Activated CD4-positive, CD25-positive, alpha-beta regulatory T cell treated with anti-CD3 and anti-CD28 coated beads, Interleukin-2, amount 50 U/mL, for 16 hours (primary cell): ENCODE measurements at regions not wholly inside any gene's neighbourhood (a gene's known extent, or its start where the extent isn't known, plus 50 kb on each side); places are given as distances from the start of the nearest gene placed in this dataset.

ENCODE experiments used
- DNase-seq: peaks from one replicate; pipeline ENCODE4 v3.0.0-alpha.2; 2020; ENCODE audit warnings: low read depth, low spot score

DNA sequence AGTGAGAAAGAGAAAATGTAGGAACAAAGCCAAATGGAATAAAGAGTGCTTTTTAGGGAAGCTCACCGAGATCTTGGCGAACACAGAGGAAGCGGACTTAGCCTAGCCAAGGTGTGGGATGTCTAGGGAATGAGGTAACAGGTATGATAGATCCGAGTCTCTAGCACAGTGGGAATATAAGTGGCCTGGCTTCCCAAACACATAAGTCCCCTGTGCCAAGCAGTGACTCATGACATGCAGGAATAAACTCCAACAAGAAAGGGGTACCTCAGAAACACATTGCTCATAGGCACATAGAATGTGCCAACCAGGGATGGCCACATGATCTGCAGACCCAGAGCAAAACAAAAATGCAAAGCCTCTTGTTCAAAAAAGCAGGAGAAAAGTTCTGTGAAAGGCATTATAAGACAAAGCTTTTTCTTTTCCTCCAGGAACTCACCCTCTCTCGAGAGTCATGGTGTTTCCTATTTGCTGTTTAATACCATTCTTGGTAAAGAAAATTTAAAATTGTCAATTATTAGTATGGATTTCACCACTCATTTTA lies 542.5 kb downstream of the GATA3 start:
- DNase-seq: no peak

DNA sequence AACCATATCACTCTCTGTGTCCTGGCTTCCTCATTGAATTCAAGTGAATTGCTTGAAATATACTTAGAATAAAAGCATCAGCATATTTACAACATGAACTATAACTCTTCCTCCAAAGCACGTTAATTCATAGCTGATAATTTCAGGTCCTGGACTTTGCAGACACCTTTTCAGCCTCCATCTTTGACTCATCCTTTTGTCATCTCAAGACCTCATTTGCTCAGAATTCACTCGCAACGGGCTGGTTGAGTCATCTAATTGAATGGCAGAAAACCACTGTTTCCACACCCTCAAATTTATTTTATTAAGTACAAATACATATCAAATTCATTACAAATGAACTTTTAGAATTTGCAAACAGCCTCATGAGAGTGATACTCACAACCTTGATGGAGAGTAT lies 545.7 kb downstream of the GATA3 start:
- DNase-seq: no peak

DNA sequence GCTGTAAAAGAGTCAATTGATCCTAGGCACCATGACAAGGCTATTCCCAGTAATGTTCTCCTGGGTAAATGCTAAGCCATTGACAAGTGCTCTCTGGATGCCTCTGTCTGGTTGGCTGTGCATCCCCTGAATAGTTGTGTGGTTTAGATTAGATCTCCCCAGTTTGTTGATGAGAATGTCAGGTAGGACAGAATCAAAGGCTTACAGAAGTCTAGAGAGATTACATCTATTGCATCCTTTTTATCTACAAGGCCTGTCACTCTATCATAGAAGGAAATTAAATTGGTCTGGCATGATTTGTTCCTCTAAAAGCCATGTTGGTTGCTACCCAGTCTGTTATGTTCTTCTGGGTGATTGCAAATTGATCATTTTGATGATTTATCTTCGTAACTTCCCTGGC lies 548.3 kb downstream of the GATA3 start:
- DNase-seq: no peak

DNA sequence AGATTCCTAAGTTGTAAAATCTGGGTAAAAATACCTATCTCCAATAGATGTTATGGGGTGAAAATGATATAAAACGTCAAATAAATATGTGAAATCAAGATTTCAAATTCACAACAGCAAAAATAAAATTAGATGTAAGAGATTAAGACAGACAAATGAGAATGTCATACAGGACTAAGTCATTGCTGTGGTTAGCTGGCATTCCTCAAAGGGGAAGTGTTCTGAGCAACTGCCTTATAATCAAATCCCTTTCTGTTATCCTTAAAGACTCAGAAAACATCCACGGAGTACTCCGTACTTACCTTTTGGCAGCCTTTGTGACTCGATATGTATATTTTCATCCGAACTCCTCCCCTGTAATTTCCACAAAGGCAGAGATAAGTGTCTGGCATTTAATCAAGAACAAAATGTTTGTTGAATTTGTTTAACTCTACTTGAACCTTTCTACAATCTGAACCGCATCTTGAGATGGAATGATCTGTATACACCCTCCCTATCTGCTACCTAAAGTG lies 559.6 kb downstream of the GATA3 start:
- DNase-seq: no peak

DNA sequence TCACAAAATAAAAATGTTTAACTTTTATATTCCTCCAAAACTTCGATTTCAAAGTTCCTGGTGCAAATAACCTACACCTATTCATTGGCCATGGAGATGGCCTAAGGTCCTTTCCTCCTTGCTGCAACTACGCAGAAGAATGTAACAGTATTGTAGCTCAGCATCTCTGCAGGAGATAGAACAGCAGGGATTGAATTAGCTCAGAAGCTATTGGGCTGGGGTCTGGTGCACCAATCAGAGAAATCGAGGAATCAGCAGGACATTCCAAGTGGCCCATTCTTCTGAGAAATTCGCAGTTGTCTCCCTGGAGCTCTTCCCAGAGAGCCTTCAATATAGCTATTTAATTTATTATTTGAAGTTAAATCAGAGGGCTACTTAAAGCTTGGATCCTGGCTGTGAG lies 560.6 kb downstream of the GATA3 start:
- DNase-seq: no peak

DNA sequence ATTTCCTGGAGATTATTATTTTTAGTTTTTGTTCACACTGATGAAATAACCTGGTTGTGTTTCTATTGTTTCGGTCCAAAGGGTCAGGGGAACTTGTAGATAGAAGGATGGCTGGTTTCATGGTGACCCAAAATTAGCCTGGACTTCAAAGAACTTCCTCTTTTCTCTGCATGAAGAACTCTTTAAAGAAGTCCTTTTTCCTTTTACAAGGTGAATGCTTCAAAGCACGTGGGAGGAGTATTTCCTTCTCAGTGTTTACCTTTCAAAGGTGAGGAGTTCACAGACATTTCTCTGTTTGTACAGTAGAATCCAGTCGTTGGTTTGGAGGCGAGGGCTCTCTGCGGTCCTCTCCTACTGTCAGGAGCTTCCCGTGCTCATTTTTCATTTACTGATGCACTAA lies 561.7 kb downstream of the GATA3 start:
- no peak for DNase-seq

DNA sequence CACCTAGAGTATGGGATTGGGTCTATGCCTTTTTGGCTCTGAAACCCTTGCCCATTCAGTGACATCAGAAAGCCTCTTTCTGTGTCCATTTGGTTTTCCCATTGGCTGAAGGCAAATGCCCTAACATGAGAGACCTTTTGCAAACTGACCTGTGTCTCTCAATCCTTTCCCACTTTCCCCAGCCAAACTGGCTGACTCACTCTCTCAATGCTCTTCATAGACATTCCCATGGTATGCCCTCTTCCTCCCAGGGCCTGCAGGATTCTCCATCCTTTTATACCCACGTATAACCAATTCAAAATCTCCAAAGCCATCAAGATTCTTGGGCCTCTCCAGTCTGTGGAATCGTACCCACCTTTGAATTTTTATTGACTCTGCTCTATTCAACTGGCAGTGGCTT lies 563.3 kb downstream of the GATA3 start:
- no peak for DNase-seq

DNA sequence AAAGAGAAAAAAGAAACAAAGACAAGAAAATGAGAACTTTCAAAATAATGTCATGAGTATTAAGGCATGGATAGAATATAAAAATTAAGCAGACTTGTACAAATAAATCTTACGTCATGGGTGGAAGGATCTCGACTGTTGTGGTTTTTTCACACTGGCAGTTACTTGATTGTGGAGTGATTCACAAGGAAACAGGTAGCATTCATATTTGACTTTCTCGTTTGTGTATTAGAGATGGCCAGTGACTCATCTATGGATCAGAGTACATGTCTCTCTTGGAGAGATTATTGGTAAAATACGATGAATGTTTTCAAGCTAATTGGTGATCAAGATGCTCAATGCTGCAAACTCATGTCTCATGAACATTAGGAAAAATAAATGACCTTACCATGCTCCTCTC lies 564.3 kb downstream of the GATA3 start:
- no peak for DNase-seq

DNA sequence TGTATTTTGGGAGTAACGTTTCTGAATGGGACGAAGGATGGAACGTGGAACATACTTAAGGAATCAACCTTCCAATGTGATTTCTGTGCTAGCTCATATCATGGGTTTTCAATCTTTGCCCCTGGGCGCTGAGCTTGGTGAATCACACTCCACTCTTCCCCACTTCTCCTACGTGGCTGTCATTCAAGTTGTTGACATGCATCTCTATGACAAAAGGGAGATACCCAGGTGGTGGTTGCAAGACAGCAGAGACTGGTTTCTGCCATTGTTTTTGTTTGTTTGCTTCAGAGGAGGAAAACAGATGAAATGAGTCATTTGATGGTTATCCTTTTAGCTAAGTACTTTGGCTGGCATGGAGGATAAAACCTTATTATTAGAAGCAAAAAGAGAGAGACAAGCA lies 573.9 kb downstream of the GATA3 start:
- no peak for DNase-seq

DNA sequence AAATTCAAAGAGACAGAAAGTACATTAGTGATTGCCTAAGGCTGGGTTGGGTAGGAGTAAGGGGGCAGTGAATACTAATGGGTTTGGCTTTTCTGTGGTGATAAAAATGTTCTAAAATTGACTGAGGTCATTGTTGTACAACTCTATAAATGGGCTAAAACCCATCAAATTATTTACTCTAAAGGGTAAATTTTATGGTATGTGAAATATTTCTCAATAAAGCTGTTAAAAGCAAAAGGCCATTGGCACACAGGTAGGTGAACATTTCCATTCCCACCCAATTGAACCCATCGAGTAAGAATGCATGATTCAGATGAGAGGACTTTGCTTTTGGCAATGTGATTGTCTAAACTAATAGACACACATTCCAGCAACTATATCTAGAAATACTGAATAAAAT lies 579.4 kb downstream of the GATA3 start:
- DNase-seq: no peak

DNA sequence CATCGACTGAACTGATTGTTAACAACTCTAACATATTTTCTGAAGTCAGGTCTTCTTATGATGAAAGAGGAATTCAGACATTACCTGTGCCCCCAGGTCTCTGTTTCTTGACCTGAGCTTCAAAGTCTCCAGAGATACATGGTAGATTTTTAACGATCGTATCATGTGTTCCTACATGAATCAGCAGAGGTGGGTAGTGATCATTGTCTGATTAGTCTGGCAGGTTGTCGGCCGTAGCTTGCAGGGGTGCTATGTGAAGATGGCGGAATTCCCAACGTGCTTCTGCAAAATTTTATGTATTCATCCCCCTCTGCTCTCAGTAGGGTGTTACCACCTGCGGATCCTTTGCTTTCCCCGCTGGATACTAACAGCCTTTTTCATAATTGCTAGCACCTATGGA lies 581.9 kb downstream of the GATA3 start:
- DNase-seq: no peak

DNA sequence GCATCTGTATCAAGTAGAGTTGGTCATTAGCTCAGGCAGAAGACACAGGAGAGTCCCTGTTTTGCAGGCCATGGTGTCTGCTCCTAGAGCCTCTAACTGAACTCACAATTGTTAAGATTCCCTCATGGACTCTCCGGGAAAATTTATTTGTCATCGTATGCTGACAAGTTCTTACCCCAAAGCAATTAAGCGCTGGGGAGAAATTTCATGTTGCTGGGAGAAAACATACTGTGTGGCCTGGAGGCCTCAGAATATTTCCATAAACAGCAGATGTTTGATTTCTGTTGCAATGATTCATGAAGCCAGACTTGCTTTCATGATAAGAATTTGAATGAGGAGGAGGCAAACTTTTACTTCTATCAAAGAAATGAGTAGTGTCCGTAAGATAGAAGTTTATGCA lies 583.2 kb downstream of the GATA3 start:
- DNase-seq: no peak

DNA sequence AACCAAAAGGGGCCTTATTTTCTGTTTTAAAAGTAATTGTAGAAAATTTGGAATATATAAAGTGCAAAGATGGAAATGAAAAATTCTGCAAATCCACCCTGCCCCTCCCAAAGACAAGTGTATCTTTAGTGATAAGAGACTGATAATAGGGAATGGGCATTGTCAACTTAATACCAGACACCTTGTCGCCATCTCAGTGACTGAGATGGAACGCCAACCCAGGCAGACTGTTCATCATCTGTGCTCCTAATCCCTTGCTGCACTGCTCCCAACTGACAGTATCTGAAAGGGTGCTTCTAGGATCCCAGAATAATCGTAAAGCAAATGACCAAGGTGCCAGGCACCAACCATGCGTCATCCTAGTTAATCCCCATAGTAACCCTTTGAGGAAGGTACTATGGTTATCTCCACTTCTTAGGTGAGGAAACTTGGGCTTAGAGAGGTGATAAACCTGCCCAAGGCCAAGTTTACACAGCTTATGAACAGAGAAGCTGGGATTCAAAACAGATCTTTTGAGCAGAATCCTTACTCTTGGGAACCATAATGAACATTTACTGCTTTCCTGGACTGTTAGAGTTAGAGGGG lies 583.7 kb downstream of the GATA3 start:
- no peak for DNase-seq

DNA sequence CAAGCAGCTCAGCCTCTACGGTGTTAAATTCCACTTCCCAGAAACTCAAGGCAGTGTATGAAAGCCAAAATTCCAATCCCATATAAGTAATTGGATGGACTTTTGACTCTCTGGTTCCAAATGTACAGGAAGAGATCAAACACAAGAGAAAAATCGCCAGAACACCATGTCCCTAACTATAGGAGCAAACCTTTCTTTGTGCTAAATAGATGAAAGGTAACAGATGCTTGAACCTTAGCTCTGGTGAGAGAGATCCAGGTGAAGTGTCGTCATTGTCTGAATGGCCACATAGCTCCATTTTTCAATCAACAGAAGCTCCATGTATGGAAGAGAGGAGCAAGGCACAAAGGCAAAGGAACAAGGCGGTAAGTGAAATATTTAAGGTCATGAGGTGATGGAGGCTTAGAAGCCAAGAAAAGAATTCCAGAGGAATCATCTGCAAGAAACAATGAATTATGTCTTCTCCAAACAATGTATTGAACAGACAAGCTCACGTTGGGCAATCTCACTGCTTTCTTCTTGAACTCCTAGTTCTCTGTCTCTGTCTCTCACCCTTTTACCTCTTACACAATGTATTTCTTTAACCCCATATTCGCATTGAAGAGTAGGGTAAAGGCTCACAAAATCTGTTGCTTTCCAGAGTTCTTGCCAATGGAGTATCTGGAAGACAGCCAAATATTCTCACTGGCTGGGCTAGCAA lies 585.1 kb downstream of the GATA3 start:
- no peak for DNase-seq

DNA sequence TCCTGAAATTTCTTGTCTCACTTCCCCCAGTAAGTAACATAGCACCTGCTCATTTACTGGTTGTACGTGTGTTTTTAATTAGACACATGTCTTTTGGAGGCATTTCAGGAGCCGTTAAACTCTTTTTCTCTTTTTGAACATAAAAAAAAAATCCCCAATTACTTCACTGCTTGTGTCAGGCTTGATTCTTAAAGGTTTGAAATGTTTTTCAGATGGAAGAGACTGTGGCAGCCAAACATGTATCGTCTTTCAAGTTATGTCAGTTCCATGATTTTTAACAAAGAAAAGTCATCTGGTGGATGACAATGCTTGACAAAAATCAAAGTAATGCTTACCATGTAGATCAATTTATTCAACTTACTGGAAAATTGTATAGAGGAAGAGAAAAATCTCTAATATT lies 585.8 kb downstream of the GATA3 start:
- no peak for DNase-seq

DNA sequence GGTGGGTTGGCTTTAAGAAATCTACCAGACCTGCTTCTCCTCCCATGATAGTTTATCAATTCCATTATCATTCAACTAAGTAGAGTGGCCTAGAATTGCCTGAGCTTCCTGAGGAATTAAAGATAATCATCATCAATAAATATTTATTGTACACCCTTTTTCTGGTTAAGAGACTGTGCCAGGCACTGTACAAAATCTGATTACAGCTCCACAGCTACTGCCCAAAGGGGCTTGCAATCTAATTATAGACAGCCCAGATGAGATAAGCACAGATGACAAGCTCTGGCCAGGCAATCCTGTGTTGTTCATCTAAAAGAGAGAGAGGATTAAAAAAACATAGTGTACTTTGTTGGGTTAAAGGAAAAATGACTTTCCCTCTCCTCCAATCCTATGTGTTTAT lies 586.4 kb downstream of the GATA3 start:
- no peak for DNase-seq

DNA sequence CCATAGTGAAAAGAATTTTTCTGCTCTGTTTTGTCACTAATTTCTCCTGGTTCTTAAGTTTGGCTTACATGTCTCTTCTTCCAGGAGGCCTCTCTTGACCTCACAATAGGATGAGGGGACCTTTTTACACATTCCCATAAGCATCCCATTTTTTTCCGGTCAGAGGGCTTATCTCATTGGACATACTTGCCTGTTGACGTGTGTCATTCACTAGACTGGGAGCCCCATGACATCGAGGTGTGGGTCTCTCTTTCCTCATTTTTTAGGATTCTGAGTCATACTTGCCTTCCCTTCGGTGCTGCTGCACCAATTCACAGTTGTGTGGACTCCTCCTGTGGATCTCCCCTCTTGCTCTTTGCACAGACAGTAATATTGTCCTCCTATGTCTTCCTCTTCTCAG lies 601.8 kb downstream of the GATA3 start:
- DNase-seq: no peak

DNA sequence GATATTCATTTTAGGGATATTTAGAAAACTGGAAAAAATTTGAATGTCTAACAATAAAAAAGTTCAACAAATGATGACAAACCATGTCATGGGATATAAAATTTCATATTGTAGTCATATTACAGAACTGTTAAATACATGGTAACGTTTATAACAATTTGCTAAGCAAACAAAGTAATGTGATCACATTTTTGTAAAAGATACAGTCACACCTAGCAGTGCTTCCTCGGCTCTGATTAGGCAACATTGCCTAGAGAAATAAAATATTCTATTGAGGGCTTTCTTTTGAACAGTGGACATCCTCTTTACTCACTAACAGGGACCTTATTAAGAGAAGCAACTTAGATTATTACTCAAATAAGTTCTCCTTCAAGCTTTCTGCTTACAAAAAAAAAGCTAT lies 605.5 kb downstream of the GATA3 start:
- DNase-seq: no peak

DNA sequence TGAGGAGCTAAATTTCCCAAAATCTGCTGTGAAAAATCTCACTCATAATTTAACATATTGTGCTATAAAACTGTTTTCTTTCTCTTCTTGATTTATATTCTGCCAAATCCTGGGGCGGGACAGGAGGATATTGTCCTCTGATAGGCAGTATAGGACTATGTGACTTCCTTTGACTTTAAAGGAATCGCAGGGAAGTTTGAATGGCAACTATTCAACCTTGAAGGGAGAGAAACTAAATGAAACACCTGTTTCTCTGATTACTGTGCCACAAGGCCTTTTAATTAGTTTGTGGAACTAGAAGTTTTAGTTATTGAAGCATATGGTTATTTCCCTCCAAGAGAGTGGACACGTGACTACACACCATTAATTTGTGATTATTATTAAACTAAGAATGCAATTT lies 607.4 kb downstream of the GATA3 start:
- DNase-seq: no peak

DNA sequence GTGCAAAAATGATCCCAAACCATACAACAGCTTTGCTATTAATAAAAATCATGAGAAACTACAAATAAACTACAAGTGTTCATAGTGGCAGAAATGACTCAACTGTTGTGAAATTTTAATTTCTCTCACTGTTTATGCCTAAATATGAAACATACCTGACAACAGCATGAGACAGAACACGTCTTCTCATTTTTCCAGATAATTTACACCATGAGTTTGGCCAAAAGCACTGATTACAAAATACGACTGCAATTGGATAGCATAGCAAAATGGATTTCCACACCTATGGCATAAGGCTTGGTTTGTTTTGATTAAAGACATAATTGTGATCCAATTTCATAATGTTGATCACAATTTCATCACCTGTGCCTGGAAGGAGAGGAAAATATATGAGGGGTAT lies 608.6 kb downstream of the GATA3 start:
- DNase-seq: no peak

DNA sequence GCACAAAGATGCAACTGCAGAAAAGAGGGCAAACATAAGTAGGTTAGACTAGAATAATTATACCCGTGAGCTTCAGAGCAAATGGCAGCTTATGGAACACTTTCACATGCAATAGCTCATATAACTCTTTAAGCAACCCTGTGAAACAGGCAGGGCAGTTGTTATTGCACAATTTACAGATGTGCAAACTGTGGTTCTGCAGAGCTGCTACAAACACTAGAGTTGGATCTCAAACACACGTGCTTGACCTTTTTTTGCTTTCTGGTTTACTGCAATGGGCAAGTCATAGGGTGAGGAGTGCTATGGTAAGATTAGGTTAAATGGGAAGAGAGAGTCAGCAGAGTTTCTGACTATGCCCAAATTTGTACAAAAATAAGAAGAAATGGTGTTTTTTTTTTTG lies 610.8 kb downstream of the GATA3 start:
- no peak for DNase-seq

DNA sequence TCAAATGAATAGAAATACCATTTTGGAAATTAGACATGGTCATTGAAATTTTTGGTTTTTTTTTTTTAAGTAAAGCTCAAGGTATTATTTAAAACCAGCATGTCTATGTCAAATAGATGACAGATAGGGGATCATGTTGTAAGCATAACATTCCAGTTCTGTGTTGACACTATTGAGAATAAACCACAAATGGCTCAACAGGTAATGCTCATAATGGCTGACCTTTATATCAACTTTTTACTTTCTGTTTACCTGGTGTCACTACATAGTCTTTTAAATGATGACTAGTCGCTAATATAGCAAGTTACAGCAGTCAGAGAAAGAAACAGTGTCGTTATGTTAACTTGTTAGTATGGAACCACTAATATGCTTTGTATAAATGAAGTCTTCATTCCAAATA lies 616.0 kb downstream of the GATA3 start:
- no peak for DNase-seq

DNA sequence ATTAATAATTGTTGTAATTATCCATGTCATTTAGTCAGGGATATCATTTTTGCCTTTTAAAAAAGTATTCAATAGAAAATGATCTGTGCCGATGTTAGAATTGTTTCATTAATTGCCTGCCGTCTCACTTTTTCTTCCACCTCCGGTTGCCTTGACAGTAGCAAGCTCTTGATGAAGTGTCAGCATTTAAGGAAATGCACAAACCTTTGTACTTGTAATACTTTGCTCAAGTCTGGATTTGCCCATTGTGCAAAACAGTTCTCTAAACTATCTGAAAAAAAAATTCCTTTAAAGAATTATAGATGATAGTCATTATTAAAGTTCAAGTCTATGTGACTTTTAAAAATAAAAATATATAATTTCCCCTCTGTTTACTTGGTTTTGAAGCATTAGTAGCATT lies 619.7 kb downstream of the GATA3 start:
- DNase-seq: no peak

DNA sequence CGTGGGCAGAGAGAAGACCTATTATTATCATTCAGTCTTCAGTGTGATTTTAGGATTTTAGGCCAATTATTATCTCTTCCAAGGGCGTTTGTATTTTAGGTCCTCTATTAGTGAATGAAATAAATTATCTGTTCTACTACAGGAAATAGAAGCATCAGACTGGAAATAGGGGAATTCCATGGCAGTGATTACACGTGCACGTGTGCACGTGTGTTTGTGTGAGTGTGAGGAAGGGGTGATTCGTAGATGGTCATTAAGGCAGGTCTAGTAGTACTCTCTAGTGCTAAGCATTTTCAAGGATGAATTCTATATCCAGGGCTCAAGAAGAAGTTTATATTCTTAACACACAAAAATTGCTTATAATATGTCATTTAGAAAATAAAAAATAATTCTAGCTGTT lies 623.2 kb downstream of the GATA3 start:
- DNase-seq: no peak
